ENCODE measurements at regions not wholly inside any gene's neighbourhood (a gene's known extent, or its start where the extent isn't known, plus 50 kb on each side); places are given as distances from the start of the nearest gene placed in this dataset. TPM values are rescaled to one million over a fixed set of nuclear protein-coding genes. Genes with fewer than 3 reads are reported as not detected.

Small RNA genes lying in the stretch of these regions (small RNA-seq; reads per million reads assigned to genes)
- gene RF00322 (not detected), gene RNU6-1075P (not detected)

Data from GM12878 (cell line).